IPS-NIHi7 (cell line): ENCODE measurements at regions not wholly inside any gene's neighbourhood (a gene's known extent, or its start where the extent isn't known, plus 50 kb on each side); places are given as distances from the start of the nearest gene placed in this dataset.

ENCODE experiments used
- DNase-seq: peaks from one replicate; pipeline ENCODE4 v3.0.0; 2012; ENCODE audit warnings: mixed read lengths; ENCODE audit errors: extremely low spot score

- no peak for DNase-seq
These were observed 205.2 kb upstream of the CDH4 start for GRCh38 chr20:61046721-61047351.

- no peak for DNase-seq
These were observed 204.5 kb upstream of the CDH4 start for GRCh38 chr20:61047515-61047914.

- DNase-seq = no peak
These were observed 203.8 kb upstream of the CDH4 start for GRCh38 chr20:61048302-61048701.

GRCh38 chr20:61049684-61050083 lies 202.4 kb upstream of the CDH4 start:
- DNase-seq = no peak

- DNase-seq = no peak
These were observed 201.6 kb upstream of the CDH4 start for GRCh38 chr20:61050336-61050890.

- DNase-seq = no peak
These were observed 199.8 kb upstream of the CDH4 start for GRCh38 chr20:61052195-61052750.

- no peak for DNase-seq
These were observed 199.2 kb upstream of the CDH4 start for GRCh38 chr20:61052776-61053442.

GRCh38 chr20:61053487-61053886 lies 198.6 kb upstream of the CDH4 start:
- no peak for DNase-seq

GRCh38 chr20:61053889-61054288 lies 198.2 kb upstream of the CDH4 start:
- DNase-seq = no peak

- no peak for DNase-seq
These were observed 197.7 kb upstream of the CDH4 start for GRCh38 chr20:61054411-61054810.

GRCh38 chr20:61055180-61056010 lies 196.7 kb upstream of the CDH4 start:
- no peak for DNase-seq

- no peak for DNase-seq
These were observed 195.9 kb upstream of the CDH4 start for GRCh38 chr20:61056116-61056515.

- no peak for DNase-seq
These were observed 195.2 kb upstream of the CDH4 start for GRCh38 chr20:61056627-61057442.

- DNase-seq = no peak
These were observed 194.5 kb upstream of the CDH4 start for GRCh38 chr20:61057443-61058121.

- DNase-seq = no peak
These were observed 190.1 kb upstream of the CDH4 start for GRCh38 chr20:61061981-61062380.

- DNase-seq = no peak
These were observed 186.2 kb upstream of the CDH4 start for GRCh38 chr20:61065853-61066252.

GRCh38 chr20:61066526-61066925 lies 185.5 kb upstream of the CDH4 start:
- no peak for DNase-seq

GRCh38 chr20:61067221-61067620 lies 184.8 kb upstream of the CDH4 start:
- no peak for DNase-seq

GRCh38 chr20:61072398-61072797 lies 179.7 kb upstream of the CDH4 start:
- DNase-seq = no peak

GRCh38 chr20:61073376-61073775 lies 178.7 kb upstream of the CDH4 start:
- DNase-seq = no peak

GRCh38 chr20:61082720-61083119 lies 169.3 kb upstream of the CDH4 start:
- DNase-seq = no peak
